HepG2 (cell line): ENCODE measurements at regions not wholly inside any gene's neighbourhood (a gene's known extent, or its start where the extent isn't known, plus 50 kb on each side); places are given as distances from the start of the nearest gene placed in this dataset.

Experiments
- CTCF ChIP-seq: sonication (generic); formaldehyde crosslinking; IDR thresholded peaks from 2 replicates; pipeline ENCODE4 v1.5.0; 2020; ENCODE audit warnings: mild to moderate bottlenecking, missing genetic modification reagents, moderate library complexity
- FOXM1 ChIP-seq: sonication (generic); formaldehyde crosslinking; IDR thresholded peaks from 2 replicates; pipeline ENCODE4 v1.5.0; 2020; ENCODE audit warnings: missing genetic modification reagents
- IRX3 ChIP-seq: sonication (generic); formaldehyde crosslinking; IDR thresholded peaks from 2 replicates; pipeline ENCODE4 v1.8.1; 2023; ENCODE audit warnings: mild to moderate bottlenecking, low read depth, missing genetic modification reagents, borderline replicate concordance
- NPAS2 ChIP-seq: sonication (generic); formaldehyde crosslinking; IDR thresholded peaks from 2 replicates; pipeline ENCODE4 v1.8.0; 2022; ENCODE audit warnings: mild to moderate bottlenecking, missing genetic modification reagents, borderline replicate concordance
- POLR2A ChIP-seq, 2 experiments: IDR thresholded peaks; 2 replicates each; pipeline ENCODE4 v1.6.1; 2011; ENCODE audit warnings: low read depth in 2 of 2, low read length in 2 of 2, mild to moderate bottlenecking in 1 of 2, moderate library complexity in 1 of 2; ENCODE audit not compliant: insufficient read depth in 1 of 2
- SOX13 ChIP-seq, 3 experiments: fragments of 450-650 bp in 1 of 3; sonication (generic) in 1 of 3; formaldehyde crosslinking in 1 of 3; IDR thresholded peaks in 2 of 3; conservative IDR thresholded peaks in 1 of 3; 2 replicates each; pipeline versions ENCODE4 v1.5.0 to v1.6.1; 2016 to 2020; ENCODE audit warnings: antibody characterized with exemption in 1 of 3, mild to moderate bottlenecking in 1 of 3, missing compliant biosample characterization in 1 of 3, missing genetic modification reagents in 1 of 3, moderate library complexity in 1 of 3
- YY1 ChIP-seq: IDR thresholded peaks from 2 replicates; pipeline ENCODE4 v1.6.1; 2011; ENCODE audit warnings: low read length, low read depth, moderate library complexity, mild to moderate bottlenecking; ENCODE audit not compliant: insufficient read depth, insufficient replicate concordance
- ZNF207 ChIP-seq: fragments of 450-650 bp; IDR thresholded peaks from 2 replicates; pipeline ENCODE4 v1.6.1; 2016; ENCODE audit warnings: antibody characterized with exemption, borderline replicate concordance
- ZNF383 ChIP-seq: sonication (generic); formaldehyde crosslinking; IDR thresholded peaks from 2 replicates; pipeline ENCODE4 v1.4.0; 2020; ENCODE audit warnings: missing genetic modification reagents, mild to moderate bottlenecking, borderline replicate concordance
- ZNF577 ChIP-seq: sonication (generic); formaldehyde crosslinking; IDR thresholded peaks from 2 replicates; pipeline ENCODE4 v1.4.0; 2020; ENCODE audit warnings: mild to moderate bottlenecking, low read depth, missing genetic modification reagents, borderline replicate concordance
- ZNF777 ChIP-seq: sonication (generic); formaldehyde crosslinking; IDR thresholded peaks from 2 replicates; pipeline ENCODE4 v1.4.0; 2020; ENCODE audit warnings: missing genetic modification reagents
- ZNF891 ChIP-seq: sonication (generic); formaldehyde crosslinking; IDR thresholded peaks from 2 replicates; pipeline ENCODE4 v1.5.0; 2020; ENCODE audit warnings: mild to moderate bottlenecking, missing genetic modification reagents

- TF ChIP-seq NPAS2 (CRISPR knock-in tag) (no peak), SOX13 (IDR thresholded peaks at IDR 0.05) (no peak), SOX13 (CRISPR knock-in tag; conservative IDR thresholded peaks at IDR 0.05 in 1 of 2, IDR thresholded peaks at IDR 0.05 in 1 of 2) (no peak), YY1 (no peak), ZNF777 (CRISPR knock-in tag) (no peak), CTCF (CRISPR knock-in tag) (no peak), POLR2A (IDR thresholded peaks at IDR 0.05; ENCODE audit: insufficient read depth in 1 of 2, low read depth in 2 of 2, low read length in 2 of 2) (no peak), ZNF383 (CRISPR knock-in tag) (no peak), ZNF577 (CRISPR knock-in tag) (no peak), FOXM1 (no peak), IRX3 (CRISPR knock-in tag) (no peak), ZNF891 (no peak), ZNF207 (no peak)
Measured at GRCh38 chr2:58739033-58739432, 497.9 kb upstream of the FANCL start.
